ENCODE measurements at regions not wholly inside any gene's neighbourhood (a gene's known extent, or its start where the extent isn't known, plus 50 kb on each side); places are given as distances from the start of the nearest gene placed in this dataset.

GRCh38 chr2:17065536-17065935 lies 399.9 kb upstream of the CYRIA start:
- TF ChIP-seq CTCF (IDR thresholded peaks at IDR 0.05) = no peak
- no peak for TF ChIP-seq POLR2A (IDR thresholded peaks at IDR 0.05)
- no peak for TF ChIP-seq EP300 (IDR thresholded peaks at IDR 0.05)

Measured in sigmoid colon (tissue), 4 donors.